Activated naive CD8-positive, alpha-beta T cell treated with anti-CD3 and anti-CD28 coated beads, Interleukin-2, amount 10 ng/mL, durations not matched to agents 7 days and 5 days (primary cell): ENCODE measurements at regions not wholly inside any gene's neighbourhood (a gene's known extent, or its start where the extent isn't known, plus 50 kb on each side); places are given as distances from the start of the nearest gene placed in this dataset.
"Not testable (repeated sequence)": the region's sequence is repeated elsewhere in the genome, so short reads cannot be mapped to it uniquely, and the experiment has no call there.

Source experiments
- ATAC-seq: fragments of 150-1000 bp; cut with Tn5 transposase; one replicate; pipeline ENCODE4 v1.10.0; 2021; ENCODE audit warnings: low read depth, moderate library complexity
- POLR2A ChIA-PET: fragments of 350-600 bp; sonication (Branson Sonifier 250); formaldehyde crosslinking; loops from one replicate; lab custom pipeline; 2021; ENCODE audit warnings: antibody characterized with exemption; lab: Charles Lee
- DNase-seq: peaks from one replicate; pipeline ENCODE4 v3.0.0; 2021
- H3K27ac Mint-ChIP-seq: one replicate; pipeline ENCODE4 v1.8.0; 2022; ENCODE audit warnings: mild to moderate bottlenecking, mixed read lengths
- H3K27me3 Mint-ChIP-seq: one replicate; pipeline ENCODE4 v1.8.0; 2022; ENCODE audit warnings: mild to moderate bottlenecking, moderate library complexity, mixed read lengths
- H3K36me3 Mint-ChIP-seq: one replicate; pipeline ENCODE4 v1.8.0; 2021; ENCODE audit warnings: mild to moderate bottlenecking, mixed read lengths
- H3K4me1 Mint-ChIP-seq: one replicate; pipeline ENCODE4 v1.8.0; 2021; ENCODE audit warnings: mixed read lengths
- H3K4me3 Mint-ChIP-seq: one replicate; pipeline ENCODE4 v1.8.0; 2022; ENCODE audit warnings: mild to moderate bottlenecking, moderate library complexity, mixed read lengths
- H3K9me3 Mint-ChIP-seq: one replicate; pipeline ENCODE4 v1.8.0; 2021; ENCODE audit warnings: mixed read lengths

DNA sequence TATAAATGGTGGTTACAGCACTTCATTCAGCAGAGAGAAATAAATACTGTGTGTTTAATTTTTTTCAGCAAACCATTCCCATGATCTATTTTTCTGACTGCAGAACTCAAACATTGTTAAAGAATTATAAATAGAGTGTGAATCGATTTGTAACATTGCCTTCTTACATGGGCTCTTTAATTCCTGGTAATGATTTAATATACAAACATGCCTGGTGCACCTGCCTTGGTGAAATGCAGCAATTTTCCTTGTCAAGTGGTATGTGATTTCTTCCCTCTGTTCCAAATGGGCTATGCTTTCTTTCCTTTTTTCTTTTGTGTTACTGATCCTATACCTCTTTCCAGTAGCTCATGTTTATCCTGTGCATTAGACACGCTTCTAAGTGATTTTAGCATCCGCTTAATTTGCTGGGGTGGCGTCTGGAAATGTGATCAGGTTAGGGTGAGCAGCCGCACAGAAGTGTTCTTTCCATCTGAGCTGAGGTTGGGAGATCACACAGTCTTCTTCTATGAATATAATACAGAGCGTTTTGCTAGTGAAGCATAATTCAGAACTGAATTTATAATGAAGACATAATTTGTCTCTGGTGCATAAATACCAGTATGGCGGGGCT is 94.3 kb upstream of the ITGB1 start:
- peaks cover 16% of the 10 kb centered on the region for H3K27me3 Mint-ChIP-seq
- H3K27ac Mint-ChIP-seq, result no peak overlapping the region
- H3K4me1 Mint-ChIP-seq, result peaks cover 6% of the 10 kb centered on the region
- H3K4me3 Mint-ChIP-seq, result no peak overlapping the region
- ATAC-seq (no peak), DNase-seq (no peak)
- H3K36me3 Mint-ChIP-seq, result no peaks in the 10 kb centered on the region
- POLR2A ChIA-PET, result no interaction called here
- no peaks in the 10 kb centered on the region for H3K9me3 Mint-ChIP-seq

DNA sequence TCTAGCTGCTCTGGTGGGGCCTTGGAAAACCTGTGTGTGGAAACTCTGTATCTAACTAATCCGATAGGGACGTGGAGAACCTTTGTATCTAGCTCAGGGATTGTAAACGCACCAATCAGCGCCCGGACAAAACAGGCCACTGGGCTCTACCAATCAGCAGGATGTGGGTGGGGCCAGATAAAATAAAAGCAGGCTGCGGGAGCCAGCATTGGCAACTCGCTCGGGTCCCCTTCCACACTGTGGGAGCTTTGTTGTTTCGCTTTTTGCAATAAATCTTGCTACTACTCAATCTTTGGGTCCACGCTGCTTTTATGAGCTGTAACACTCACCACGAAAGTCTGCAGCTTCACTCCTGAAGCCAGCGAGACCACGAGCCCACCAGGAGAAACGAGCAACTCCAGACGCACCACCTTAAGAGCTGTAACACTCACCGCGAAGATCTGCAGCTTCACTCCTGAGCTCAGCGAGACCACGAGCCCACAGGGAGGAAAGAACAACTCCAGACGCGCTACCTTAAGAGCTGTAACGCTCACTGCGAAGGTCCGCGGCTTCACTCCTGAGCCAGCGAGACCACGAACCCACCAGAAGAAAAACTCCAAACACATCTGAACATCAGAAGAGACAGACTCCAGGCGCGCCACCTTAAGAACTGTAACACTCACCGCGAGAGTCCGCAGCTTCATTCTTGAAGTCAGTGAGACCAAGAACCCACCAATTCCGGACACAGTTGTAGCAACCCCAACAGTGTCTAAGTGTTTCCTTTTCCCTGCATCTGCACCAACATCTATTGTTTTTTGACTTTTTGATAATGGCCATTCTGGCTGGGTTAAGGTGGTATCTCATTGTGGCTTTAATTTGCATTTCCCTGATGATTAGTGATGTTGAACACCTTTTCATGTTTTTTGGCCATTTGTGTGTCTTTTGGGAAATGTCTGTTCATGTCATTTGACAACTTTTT is 92.2 kb upstream of the ITGB1 start:
- POLR2A ChIA-PET, result interaction anchor here (0.9 kb wide), 1 partner anchor 89 kb away, joined by 3 read pairs; no protein-coding TSS in a partner anchor
- peak overlapping the region; percentile 74 for H3K4me3 Mint-ChIP-seq
- H3K27me3 Mint-ChIP-seq, H3K36me3 Mint-ChIP-seq, DNase-seq, H3K9me3 Mint-ChIP-seq, H3K4me1 Mint-ChIP-seq, ATAC-seq: not testable (repeated sequence)
- peak overlapping the region; percentile 80 for H3K27ac Mint-ChIP-seq

DNA sequence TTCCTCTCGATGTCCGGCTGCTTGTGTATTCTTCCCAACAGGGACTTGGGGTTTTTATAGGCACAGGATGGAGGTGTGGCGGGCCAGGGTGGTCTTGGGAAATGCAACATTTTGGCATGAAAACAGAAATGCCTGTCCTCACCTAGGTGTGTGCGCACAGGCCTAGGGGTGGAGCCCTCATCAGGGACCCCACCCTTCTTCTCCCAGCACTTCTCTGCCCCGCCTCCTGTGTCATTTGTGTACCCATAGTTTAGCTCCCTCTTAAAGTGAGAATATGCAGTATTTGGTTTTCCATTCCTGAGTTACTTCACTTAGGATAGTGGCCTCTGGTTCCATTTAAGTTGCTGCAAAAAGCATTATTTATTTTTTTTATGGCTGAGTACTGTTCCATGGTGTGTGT is 90.2 kb upstream of the ITGB1 start:
- no peaks in the 10 kb centered on the region for H3K36me3 Mint-ChIP-seq
- H3K27ac Mint-ChIP-seq, result no peak overlapping the region
- POLR2A ChIA-PET, result no interaction called here
- H3K4me3 Mint-ChIP-seq, result no peak overlapping the region
- peaks cover 13% of the 10 kb centered on the region for H3K27me3 Mint-ChIP-seq
- no peaks in the 10 kb centered on the region for H3K9me3 Mint-ChIP-seq
- H3K4me1 Mint-ChIP-seq, result peaks cover 6% of the 10 kb centered on the region
- no peak for ATAC-seq
- no peak for DNase-seq

DNA sequence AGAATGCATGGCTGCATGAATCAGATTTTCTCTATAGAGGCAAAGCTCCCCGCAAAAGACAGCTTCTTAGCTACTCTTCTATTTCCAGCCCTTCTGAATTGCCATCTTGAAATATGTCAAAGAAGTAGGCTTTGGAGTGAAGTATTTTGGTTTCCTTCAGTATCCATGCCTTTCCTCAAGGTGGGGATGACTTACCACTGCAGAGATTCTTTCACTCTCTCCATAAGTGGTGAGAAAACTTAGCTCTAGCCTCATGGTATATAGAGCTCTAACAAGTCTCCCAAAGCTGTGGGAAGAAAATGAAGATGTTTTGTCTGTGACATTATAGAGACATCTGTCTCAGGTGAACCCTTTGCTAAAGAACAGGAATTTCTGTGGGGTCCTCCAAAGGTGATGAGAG is 89.6 kb upstream of the ITGB1 start:
- POLR2A ChIA-PET, result no interaction called here
- Mint-ChIP-seq H3K36me3 (no peaks in the 10 kb centered on the region), H3K27ac (no peak overlapping the region), H3K9me3 (no peaks in the 10 kb centered on the region), H3K4me3 (no peak overlapping the region), H3K4me1 (peaks cover 6% of the 10 kb centered on the region), H3K27me3 (peaks cover 11% of the 10 kb centered on the region)
- DNase-seq (no peak), ATAC-seq (no peak)

DNA sequence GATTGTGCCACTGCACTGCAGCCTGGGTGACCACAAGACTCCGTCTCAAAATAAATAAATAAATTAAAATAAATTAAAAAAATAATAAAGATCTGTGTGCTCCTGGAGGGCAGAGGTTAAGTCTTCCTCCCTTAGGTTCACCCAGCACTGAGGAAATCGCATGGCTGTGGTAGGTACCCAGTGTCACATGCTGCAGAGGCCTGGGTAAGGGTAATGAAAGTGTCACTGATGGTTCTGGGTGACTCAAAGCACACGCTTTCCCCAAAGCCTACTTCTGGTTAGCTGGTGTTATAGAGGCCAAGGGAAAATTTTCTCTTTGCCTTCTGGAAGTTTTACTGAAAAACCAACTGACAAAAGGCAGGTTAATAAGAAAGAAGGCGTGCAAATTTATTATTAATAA is 88.8 kb upstream of the ITGB1 start:
- H3K4me3 Mint-ChIP-seq, result no peak overlapping the region
- peaks cover 6% of the 10 kb centered on the region for H3K4me1 Mint-ChIP-seq
- H3K9me3 Mint-ChIP-seq, result no peaks in the 10 kb centered on the region
- DNase-seq, result no peak
- ATAC-seq, result no peak
- H3K27ac Mint-ChIP-seq, result no peak overlapping the region
- H3K36me3 Mint-ChIP-seq, result no peaks in the 10 kb centered on the region
- H3K27me3 Mint-ChIP-seq, result peaks cover 13% of the 10 kb centered on the region
- POLR2A ChIA-PET, result no interaction called here

DNA sequence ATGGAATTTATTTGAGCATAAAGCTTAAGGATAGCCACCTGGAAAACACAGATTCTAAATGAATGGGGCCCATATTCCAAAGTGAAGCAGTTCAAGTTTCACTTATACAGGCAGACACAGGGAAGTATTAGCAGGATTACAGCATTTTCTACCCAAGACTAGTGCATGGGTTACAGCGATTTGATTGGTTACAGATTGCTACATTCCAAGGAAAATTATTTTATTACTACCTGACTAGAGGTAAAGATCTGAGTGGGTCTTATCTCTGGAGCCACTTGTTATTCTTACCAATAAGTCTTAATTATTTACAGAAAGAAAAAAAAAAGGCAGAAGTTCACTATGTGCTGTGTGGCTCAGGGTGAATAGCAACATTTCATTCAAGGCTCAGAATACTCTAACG is 87.4 kb upstream of the ITGB1 start:
- ATAC-seq (no peak), DNase-seq (no peak)
- Mint-ChIP-seq H3K9me3 (no peaks in the 10 kb centered on the region), H3K4me3 (no peak overlapping the region), H3K27ac (no peak overlapping the region), H3K27me3 (peaks cover 12% of the 10 kb centered on the region), H3K4me1 (peaks cover 5% of the 10 kb centered on the region), H3K36me3 (no peaks in the 10 kb centered on the region)
- POLR2A ChIA-PET, result no interaction called here

DNA sequence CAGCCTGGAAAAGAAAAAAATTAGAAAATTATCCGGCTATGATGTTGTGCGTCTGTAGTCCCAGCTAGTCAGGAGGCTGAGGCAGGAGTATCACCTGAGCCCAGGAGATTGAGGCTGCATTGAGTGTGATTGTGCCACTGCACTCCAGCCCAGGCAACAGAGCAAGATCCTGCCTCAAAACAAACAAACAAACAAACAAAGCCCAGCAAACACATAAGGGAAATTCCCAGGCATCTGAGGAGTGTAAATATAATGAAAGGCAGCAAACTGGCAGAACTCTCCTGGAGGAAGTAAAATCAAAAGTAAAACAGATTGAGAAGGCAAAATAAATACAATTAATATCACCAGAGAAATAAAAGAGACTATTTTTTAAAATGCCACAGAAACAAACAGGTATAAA is 84.5 kb upstream of the ITGB1 start:
- H3K27me3 Mint-ChIP-seq, result peaks cover 12% of the 10 kb centered on the region
- no peak overlapping the region for H3K27ac Mint-ChIP-seq
- no peaks in the 10 kb centered on the region for H3K36me3 Mint-ChIP-seq
- DNase-seq (no peak), ATAC-seq (no peak)
- H3K4me1 Mint-ChIP-seq, result no peaks in the 10 kb centered on the region
- no peak overlapping the region for H3K4me3 Mint-ChIP-seq
- POLR2A ChIA-PET, result no interaction called here
- H3K9me3 Mint-ChIP-seq, result no peaks in the 10 kb centered on the region

DNA sequence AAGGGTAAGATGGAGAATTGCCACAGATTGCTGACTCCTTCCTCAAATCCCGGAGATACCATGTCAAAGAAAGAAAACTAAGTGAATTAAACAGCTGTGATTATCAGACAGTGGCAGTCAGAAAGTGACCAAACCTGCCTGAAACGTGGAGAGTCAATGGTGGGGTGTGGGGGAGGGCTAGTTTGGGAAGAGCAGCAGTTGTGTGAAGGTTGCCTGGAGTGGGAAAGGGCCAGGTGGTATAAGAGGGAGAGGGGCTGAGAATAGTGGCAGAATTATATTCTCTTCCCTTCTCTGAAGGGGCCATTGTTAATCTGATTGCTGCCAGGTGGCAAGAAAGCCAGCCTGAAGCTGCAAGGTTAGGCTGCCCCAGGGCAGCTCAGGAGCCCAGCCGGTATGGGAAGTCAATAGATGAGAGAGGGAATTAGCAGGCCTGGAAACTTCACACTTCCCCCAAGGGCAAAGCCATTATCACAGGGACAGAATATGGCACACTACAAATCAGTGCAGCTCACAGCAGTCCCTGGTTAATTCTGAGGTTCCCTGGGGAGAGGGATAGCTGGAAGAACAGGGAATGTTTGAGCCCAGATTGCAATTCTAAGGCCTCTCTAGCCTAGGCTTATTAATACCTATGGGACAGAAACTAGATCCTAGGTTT is 83.9 kb upstream of the ITGB1 start:
- Mint-ChIP-seq H3K27ac (no peak overlapping the region), H3K4me3 (no peak overlapping the region), H3K36me3 (no peaks in the 10 kb centered on the region), H3K27me3 (peaks cover 12% of the 10 kb centered on the region), H3K4me1 (no peaks in the 10 kb centered on the region), H3K9me3 (no peaks in the 10 kb centered on the region)
- DNase-seq (no peak), ATAC-seq (no peak)
- POLR2A ChIA-PET, result no interaction called here

DNA sequence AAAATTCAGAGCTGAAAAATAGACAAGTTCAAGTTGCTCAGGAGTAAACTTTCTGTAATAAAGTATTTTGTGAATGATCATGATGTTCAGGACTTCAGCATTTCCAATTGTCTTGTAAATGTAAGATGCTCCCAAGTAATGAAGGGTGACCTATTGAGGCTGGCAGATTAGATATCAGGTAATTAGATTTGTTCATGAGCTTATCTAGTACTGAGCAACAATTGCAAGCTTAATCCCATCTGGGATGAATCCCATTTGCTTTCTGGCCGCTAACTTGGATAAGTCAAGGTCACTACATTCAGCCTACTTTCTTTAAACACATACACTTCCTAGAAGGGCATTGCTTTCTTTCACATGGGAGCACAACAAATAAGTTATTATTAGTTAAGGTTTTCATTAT is 82.4 kb upstream of the ITGB1 start:
- H3K9me3 Mint-ChIP-seq, result no peaks in the 10 kb centered on the region
- POLR2A ChIA-PET, result no interaction called here
- peaks cover 13% of the 10 kb centered on the region for H3K27me3 Mint-ChIP-seq
- ATAC-seq, result no peak
- no peaks in the 10 kb centered on the region for H3K4me1 Mint-ChIP-seq
- no peak overlapping the region for H3K4me3 Mint-ChIP-seq
- no peak for DNase-seq
- no peaks in the 10 kb centered on the region for H3K36me3 Mint-ChIP-seq
- no peak overlapping the region for H3K27ac Mint-ChIP-seq

DNA sequence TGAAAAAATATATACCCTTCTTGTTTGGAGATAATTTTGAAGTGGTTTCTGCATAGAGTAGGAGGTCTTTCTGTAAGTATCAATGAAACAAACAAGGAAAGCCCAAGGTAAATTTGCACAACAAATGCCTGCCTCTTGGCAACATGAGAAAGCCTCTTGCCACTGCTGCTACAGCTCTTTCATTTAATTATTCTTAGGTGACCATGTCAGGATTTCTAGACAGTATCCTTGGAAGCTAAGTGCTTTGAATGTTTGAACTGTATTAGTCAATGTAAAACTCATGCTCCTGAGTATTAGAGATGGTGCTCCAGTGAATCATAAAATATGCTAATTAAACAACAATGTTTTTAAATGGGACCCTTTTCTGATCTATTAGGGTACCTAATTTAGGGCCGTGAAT is 81.2 kb upstream of the ITGB1 start:
- Mint-ChIP-seq H3K27ac (no peak overlapping the region), H3K9me3 (no peaks in the 10 kb centered on the region), H3K27me3 (peaks cover 11% of the 10 kb centered on the region), H3K4me1 (no peaks in the 10 kb centered on the region), H3K36me3 (no peaks in the 10 kb centered on the region), H3K4me3 (no peak overlapping the region)
- POLR2A ChIA-PET, result no interaction called here
- DNase-seq (no peak), ATAC-seq (no peak)

DNA sequence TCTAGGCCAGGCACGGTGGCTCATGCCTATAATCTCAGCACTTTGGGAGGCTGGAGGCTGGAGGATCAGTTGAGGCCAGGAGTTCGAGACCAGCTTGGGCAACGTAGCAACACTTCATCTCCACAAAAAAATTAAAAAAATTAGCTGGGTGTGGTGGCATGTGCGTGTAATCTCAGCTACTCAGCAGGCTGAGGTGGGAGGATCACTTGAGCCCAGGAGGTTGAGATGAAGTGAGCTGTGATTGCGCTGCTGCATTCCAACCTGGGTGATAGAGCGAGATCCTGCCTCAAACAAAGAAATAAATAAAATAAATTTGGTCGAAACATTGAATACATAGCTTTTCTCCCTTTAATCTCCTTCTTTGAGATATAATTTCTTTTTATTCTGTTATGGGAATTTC is 80.6 kb upstream of the ITGB1 start:
- DNase-seq, result no peak
- Mint-ChIP-seq H3K27ac (no peak overlapping the region), H3K36me3 (no peaks in the 10 kb centered on the region), H3K27me3 (peaks cover 11% of the 10 kb centered on the region), H3K4me3 (no peak overlapping the region), H3K4me1 (no peaks in the 10 kb centered on the region), H3K9me3 (no peaks in the 10 kb centered on the region)
- no peak for ATAC-seq
- POLR2A ChIA-PET, result no interaction called here

DNA sequence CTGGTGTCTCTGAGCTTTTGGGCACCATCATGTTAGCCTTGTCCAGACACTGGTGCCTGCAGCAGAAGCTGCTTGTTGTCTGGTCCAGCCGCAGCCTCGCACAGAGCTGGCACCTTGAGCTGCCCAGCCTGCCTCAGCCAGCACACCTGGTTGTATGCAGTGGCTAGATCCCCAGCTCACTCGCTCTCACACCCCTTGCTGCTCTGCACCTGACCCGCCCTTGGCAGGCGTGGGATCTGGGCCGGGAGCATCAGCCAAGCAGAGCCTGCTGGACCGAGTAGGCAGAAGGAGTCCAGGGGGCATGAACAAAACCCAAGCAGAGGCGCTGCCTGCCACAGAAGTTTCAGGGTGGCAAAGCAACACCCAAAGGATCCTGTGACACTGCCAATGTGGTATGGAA is 79.7 kb upstream of the ITGB1 start:
- no peaks in the 10 kb centered on the region for H3K4me1 Mint-ChIP-seq
- POLR2A ChIA-PET, result no interaction called here
- H3K4me3 Mint-ChIP-seq, result no peak overlapping the region
- no peaks in the 10 kb centered on the region for H3K9me3 Mint-ChIP-seq
- DNase-seq, result no peak
- H3K27ac Mint-ChIP-seq, result no peak overlapping the region
- no peak for ATAC-seq
- peaks cover 9% of the 10 kb centered on the region for H3K27me3 Mint-ChIP-seq
- H3K36me3 Mint-ChIP-seq, result no peaks in the 10 kb centered on the region

DNA sequence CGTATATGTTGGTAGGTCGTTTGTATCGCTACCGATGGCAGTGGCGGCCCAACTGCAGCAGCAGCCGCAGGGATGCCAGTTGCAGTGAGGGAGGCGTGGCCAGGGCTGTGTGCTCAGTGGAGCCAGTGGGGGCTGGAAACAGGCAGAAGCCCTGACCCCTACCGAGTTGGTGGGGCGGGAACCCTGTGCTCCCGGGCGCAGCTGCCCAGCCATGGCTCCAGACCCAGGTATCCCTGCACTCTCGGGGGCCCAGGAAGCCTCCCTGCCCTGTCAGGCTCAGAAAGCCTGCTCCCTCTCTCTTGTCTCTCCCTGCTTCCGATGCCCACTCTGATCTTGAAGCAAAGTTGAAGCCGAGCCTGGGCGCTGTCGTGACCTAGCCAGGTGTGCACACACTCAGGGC is 78.6 kb upstream of the ITGB1 start:
- POLR2A ChIA-PET, result no interaction called here
- Mint-ChIP-seq H3K4me1 (no peaks in the 10 kb centered on the region), H3K9me3 (no peaks in the 10 kb centered on the region), H3K4me3 (no peak overlapping the region), H3K27ac (no peak overlapping the region), H3K27me3 (peaks cover 5% of the 10 kb centered on the region), H3K36me3 (no peaks in the 10 kb centered on the region)
- ATAC-seq (no peak), DNase-seq (no peak)

DNA sequence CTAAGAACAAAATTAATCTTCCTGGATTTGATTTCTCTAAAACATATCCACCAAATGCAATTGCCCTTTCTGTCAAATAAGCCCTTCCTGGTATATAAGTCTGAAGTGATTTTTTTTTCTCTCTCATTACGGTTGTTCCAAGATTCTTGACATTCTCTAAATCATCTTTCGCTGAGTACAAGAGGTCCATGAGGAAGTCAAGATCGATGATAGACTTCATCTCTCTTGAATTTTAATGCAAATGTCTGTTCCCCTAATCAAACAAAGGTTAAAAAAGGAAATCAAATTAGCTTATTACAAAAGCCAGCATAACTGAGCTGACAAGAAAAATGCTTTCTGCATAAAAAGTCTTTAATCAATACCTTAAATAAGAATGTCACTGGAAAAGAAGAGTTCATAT is 77.4 kb upstream of the ITGB1 start:
- no peaks in the 10 kb centered on the region for H3K36me3 Mint-ChIP-seq
- H3K27ac Mint-ChIP-seq, result no peak overlapping the region
- H3K9me3 Mint-ChIP-seq, result no peaks in the 10 kb centered on the region
- peaks cover 5% of the 10 kb centered on the region for H3K27me3 Mint-ChIP-seq
- ATAC-seq (no peak), DNase-seq (no peak)
- no peaks in the 10 kb centered on the region for H3K4me1 Mint-ChIP-seq
- no peak overlapping the region for H3K4me3 Mint-ChIP-seq
- POLR2A ChIA-PET, result no interaction called here
